GM19239 (cell line): ENCODE measurements at regions not wholly inside any gene's neighbourhood (a gene's known extent, or its start where the extent isn't known, plus 50 kb on each side); places are given as distances from the start of the nearest gene placed in this dataset.

Source experiments
- DNase-seq: peaks from one replicate; pipeline ENCODE4 v3.0.0; 2011; ENCODE audit warnings: low spot score; ENCODE audit not compliant: insufficient read length
- FAIRE-seq: peaks from 2 replicates; lab custom pipeline; 2011; peaks lifted over from hg19 to GRCh38; lab: Jason Lieb, UNC

- peak; percentile 26 for FAIRE-seq
- no peak for DNase-seq
These were observed 115.2 kb upstream of the NXT1 start for GRCh38 chr20:23235173-23236027.

GRCh38 chr20:23234311-23235078 is 116.1 kb upstream of the NXT1 start:
- FAIRE-seq (no peak), DNase-seq (no peak)

GRCh38 chr20:23233341-23233740 is 117.2 kb upstream of the NXT1 start:
- DNase-seq (no peak), FAIRE-seq (no peak)

- DNase-seq (no peak), FAIRE-seq (no peak)
These were observed 117.8 kb upstream of the NXT1 start for GRCh38 chr20:23232679-23233308.

- DNase-seq (no peak), FAIRE-seq (no peak)
These were observed 118.4 kb upstream of the NXT1 start for GRCh38 chr20:23232219-23232581.

GRCh38 chr20:23231561-23232218 is 118.9 kb upstream of the NXT1 start:
- DNase-seq (no peak), FAIRE-seq (no peak)

- FAIRE-seq = no peak
- DNase-seq = no peak
These were observed 119.7 kb upstream of the NXT1 start for GRCh38 chr20:23230766-23231385.

- DNase-seq = no peak
- no peak for FAIRE-seq
These were observed 120.6 kb upstream of the NXT1 start for GRCh38 chr20:23229989-23230388.

GRCh38 chr20:23228912-23229311 is 121.7 kb upstream of the NXT1 start:
- DNase-seq (no peak), FAIRE-seq (no peak)

- no peak for DNase-seq
- FAIRE-seq = no peak
These were observed 122.6 kb upstream of the NXT1 start for GRCh38 chr20:23227976-23228375.

- DNase-seq = no peak
- no peak for FAIRE-seq
These were observed 123.3 kb upstream of the NXT1 start for GRCh38 chr20:23227274-23227673.

- DNase-seq (no peak), FAIRE-seq (no peak)
These were observed 123.9 kb upstream of the NXT1 start for GRCh38 chr20:23226612-23227265.

- DNase-seq (no peak), FAIRE-seq (no peak)
These were observed 125.1 kb upstream of the NXT1 start for GRCh38 chr20:23225407-23226060.

- no peak for FAIRE-seq
These were observed 125.8 kb upstream of the NXT1 start for GRCh38 chr20:23224806-23225205.

GRCh38 chr20:23223908-23224580 is 126.5 kb upstream of the NXT1 start:
- FAIRE-seq = no peak
- no peak for DNase-seq

More at GRCh38 chr20:23224806-23225205, 125.8 kb upstream of the NXT1 start:
- DNase-seq = no peak

- no peak for DNase-seq
- no peak for FAIRE-seq
These were observed 127.9 kb upstream of the NXT1 start for GRCh38 chr20:23222531-23223200.

- DNase-seq = no peak
- FAIRE-seq = no peak
These were observed 130.9 kb upstream of the CD93 start for GRCh38 chr20:23217023-23217422.
